GM18508 (cell line): ENCODE measurements at regions not wholly inside any gene's neighbourhood (a gene's known extent, or its start where the extent isn't known, plus 50 kb on each side); places are given as distances from the start of the nearest gene placed in this dataset.

Experiments
- ATAC-seq: cut with Tn5 transposase; IDR thresholded peaks from one replicate; pipeline ENCODE4 v1.9.1; 2021; ENCODE audit warnings: moderate number of reproducible peaks; ENCODE audit not compliant: insufficient read depth, unreplicated experiment

DNA sequence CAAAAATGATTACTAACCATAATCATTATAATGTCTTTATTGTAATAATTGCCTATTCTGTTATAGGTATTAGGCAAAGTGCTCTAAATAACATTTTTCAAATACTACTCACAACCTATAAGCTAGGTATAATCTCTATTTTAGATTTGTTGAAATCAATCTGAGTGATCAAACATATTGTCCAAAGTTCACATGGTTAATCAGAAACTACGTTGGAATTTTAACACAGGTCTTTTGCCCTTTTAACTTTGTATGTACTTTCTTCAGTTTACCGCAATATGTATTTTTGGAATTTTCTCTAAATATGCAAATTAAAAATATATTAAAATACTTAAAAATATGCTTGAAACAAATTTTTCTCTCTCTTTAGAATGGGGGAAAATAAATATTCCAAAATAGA is 1563.2 kb downstream of the KCNT2 start:
- ATAC-seq, result no peak

DNA sequence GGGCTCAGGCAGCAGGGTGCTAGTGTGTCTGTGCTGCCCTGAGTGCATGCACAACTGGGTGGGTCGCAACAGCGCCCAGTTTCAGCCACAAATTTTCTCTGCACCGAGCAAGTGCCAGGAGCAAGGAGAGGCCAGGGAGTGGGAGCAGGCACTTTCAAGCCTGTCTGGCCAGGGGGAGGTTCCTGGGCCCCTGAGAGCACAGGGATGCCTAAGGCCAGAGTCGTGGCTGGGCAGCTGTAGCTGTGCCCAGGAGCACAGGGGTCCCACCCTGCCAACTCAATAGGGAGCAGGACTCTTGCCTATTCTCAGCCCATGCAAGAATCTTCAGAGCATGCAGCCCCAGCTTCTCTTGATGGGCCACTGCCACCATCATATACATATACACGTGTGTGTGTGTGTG is 1577.4 kb downstream of the KCNT2 start:
- ATAC-seq, result no peak

DNA sequence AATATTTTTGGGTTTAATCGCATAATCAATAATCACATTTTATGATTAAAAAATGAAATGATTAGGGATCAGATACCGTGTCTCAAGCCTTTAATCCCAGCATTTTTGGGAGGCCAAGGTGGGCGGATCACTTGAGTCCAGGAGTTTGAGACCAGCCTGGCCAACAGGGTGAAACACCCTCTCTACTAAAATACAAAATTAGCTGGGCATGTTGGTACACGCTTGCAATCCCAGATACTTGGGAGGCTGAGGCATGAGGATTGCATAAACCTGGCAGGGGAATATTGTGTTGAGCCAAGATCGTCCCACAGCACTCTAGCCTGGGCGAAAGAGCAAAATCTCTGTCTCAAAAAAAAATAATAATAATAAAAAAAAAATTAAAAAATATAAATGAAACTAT is 1581.4 kb downstream of the KCNT2 start:
- ATAC-seq, result no peak

DNA sequence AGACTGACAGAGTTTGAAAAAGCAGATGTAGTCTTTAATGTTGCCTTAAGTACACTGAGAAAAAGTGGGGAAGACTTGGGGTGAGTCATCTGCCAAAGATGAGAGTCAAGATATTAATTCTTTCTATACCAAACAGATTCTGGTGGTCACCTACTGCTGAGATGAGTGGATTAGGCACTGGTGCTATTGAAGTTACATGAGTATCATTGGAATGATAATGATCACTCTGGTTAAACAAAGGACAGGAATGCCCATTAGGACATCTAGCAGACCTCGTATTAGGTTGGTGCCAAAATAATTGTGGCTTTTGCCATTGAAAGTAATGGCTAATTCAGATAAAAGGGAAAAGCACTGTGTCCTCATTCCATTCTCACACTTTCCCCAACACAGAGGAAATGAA is 1588.9 kb downstream of the KCNT2 start:
- no peak for ATAC-seq

DNA sequence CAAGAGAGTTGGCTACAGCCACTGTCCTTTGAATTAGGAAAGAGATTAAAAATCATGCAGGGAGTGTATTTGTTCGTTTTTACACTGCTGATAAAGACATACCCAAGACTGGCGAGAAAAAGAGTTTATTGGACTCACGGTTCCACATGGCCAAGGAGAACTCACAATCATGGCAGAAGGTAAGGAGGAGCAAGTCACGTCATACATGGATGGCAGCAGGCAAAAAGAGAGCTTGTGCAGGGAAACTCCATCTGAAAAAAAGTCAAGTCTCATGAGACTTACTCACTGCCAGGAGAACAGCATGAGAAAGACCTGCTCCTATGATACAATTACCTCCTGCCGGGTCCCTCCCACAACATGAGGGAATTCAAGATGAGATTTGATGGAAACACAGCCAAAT is 1595.2 kb downstream of the KCNT2 start:
- ATAC-seq, result no peak

DNA sequence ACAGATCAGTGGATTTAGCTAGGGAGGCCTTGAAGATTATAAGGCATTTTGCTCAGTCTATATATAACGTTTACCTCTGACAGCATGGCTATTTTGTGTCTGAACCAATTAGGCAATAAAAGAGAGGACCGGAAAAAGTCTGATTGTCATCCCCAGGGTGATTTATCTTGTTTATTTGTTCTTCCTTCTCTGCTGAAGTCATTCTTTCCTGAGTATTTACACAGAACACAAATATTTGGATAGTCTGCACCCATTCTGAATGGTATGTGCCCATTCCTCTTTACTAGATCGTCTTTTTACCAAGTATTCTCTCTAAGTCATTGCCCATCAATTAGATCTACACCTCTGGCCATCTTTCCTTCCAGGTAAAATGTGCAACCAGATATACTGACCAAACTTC is 1602.9 kb downstream of the KCNT2 start:
- ATAC-seq, result no peak

DNA sequence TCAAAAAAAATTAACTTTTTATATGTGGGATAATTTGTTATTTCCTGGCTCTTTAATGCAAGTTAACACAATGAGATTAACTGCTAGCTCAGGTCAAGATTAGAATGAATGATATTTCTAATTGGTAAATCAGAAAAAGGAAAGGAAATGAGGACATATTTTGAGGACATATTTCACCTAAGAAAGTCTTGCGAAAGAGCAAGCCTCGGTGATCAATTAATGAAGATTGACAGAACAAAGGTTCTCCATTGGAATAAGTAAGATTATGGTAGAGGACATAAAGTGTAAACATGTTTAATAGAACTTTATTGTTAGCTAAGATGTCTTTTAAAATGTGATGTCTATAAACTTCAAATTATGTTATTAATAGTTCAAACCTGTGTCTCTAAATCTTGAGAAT is 1617.8 kb downstream of the KCNT2 start:
- no peak for ATAC-seq

DNA sequence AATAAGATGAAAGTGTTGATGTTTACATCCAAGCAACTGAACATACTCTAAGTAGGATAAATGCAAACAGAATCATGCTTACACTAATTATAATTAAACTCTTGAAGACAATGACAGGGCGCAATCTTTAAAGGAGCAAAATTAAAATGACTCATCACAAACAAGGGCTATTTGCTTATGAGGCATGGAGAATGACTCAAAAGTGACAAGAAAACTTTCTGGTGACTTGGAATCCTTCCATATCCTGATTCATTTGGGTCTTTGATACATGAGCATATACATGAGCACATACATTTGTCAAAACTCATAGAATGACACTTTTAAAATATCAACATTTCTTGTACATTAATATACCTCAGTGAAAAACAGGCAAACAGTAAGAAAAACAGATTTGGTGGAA is 1632.3 kb downstream of the KCNT2 start:
- no peak for ATAC-seq

DNA sequence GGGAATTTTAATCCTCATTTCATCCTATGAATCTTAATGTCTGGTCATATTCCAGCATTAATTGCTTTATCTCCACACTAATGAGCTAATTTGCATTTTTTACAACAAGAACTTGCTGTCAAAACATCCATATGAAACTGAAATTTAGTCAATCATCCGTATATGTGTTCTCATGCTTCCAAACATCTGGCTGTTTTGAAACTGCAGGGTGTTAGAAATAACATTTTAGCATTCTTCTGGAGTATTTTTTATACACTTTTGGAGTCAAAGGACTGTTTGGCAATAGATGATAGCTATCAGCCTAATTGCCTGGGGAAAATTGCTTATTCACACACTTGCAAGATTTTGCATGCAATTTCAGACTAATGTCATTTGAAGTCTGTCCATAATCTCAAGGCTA is 1639.3 kb downstream of the KCNT2 start:
- ATAC-seq, result no peak

DNA sequence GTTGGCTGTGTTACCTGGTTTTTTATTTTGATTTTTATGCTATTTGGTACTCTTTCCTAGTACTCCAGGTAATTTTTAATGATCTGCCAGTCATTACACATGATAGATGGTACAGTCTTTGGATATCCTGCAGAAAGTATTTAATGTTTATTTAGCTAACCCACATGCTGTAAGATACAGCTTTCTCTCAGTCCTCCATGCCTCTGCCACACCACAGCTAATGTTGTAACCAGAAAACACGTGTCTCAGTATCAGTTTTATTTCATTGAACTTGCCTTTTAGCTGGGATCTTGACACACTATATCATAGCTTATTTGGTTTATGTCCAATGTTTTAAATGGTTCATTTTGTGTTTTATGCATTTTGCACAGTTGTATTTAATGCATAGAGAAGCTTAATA is 1648.4 kb downstream of the KCNT2 start:
- no peak for ATAC-seq

DNA sequence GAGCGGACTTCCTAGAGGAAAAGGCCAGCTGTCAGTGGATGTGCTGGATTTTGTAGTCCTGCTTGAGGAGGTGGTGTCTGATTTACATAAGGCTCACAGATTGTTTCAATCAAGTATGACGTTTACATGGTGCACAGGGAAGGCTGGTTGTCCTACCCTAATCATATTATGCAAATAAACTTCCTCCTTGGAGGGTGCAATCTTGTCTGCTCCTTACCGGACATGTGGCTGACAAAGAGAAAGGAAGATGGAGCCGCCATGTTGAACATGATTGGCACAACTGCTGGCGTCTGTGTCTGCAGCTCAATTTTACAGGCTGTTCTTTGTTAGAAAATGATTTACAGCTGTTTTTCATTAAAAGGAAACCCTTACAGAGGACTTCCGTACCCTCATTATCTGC is 1656.1 kb downstream of the KCNT2 start:
- no peak for ATAC-seq

DNA sequence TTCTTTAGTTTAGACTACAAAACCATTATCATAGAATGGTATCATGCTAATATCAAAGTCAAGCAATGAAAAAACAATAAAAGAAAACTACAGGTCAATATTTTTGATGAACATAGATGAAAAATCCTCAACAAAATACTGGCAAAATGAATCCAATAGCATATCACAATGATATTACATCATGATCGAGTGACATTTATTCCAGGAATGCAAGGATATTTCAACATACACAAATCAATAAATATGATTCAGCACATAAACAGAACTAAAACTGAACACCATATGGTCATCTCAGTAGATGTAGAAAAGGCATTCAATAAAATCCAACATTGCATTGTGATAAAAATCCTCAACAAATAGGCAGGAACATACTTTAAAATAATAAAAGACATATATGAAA is 1657.7 kb downstream of the KCNT2 start:
- no peak for ATAC-seq

DNA sequence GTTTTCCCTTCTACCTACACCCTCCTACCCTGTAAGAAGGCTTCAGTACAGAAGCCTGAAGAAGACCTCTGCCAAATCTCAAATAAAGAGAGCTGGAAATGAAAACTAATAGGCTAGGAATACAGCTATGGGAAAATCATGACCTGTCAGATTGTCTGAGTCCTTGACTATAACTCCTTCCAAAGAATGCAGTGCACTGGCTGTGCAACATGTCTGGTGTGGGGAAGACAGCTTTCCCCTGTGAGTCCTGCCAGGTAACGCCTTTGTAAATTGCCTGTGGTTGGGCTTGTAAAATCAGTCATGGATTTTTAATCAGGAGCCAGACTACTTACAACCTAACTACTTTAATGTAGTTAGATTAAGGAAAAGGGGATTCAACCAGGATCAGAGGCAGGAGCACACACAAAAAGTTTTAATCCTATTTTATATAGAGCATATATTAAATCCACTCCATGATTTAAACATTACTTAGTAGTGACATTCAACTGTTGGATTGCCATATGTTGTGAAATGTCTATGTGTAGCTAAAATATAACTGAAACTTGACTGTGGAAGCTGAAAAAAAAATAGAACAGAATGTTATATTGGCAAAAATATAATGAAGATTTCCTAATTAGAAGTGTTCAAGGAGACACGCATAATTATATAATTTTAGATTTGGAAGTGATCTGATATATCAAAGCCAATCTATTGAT is 1667.8 kb downstream of the KCNT2 start:
- ATAC-seq, result no peak

DNA sequence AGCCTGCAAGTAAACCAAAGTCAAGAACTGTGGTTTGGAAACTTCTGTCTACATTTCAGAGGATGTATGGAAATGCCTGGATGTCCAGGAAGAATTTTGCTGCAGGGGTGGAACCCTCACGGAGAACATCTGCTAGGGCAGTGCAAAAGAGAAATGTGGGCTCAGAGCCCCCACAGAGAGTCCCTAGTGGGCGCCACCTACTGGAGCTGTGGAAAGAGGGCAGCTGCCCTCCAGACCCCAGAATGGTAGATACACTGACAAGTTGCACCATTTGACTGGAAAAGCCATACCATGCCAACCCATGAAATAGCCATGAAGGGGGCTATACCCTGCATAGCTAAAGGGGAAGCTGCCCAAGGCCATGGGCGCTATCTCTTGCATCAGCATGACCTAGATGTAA is 1672.4 kb downstream of the KCNT2 start:
- ATAC-seq, result no peak

DNA sequence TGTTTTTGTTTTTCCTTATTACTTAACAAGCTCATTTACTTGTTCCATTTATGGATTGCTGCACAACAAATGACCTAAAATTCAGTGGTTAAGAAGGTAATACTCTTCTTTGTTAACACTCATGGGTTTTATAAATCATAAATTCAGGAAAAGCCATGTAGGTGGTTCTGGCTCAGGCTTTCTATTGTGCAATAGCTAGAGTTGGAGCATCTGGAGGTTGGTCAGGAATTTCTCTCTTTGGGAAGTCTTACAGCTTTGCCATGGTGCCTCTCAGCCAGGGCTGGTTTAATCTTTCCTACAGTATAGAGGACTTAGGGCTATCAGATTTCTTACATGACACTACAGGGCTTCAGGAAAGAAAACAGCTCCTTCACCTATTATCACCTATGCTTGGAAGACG is 1677.1 kb downstream of the KCNT2 start:
- no peak for ATAC-seq

DNA sequence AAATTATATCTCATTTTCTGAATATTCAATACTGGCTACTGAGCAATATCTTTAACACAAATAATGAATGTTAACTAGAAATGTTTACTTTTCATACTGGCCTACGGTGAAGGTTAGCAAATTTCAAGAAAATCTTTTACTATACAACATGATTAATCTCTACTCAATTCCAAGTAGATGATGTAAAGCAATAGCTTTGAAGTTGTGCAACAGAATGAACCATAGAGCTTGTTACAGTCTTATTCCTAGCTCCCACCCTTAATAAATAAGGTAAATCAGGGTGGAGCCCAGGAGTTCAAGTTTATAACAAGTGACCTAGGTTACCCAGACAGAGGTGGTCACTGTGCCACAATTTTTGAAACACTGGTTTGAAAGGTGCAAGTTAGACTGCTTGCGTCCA is 1678.1 kb downstream of the KCNT2 start:
- ATAC-seq, result no peak

DNA sequence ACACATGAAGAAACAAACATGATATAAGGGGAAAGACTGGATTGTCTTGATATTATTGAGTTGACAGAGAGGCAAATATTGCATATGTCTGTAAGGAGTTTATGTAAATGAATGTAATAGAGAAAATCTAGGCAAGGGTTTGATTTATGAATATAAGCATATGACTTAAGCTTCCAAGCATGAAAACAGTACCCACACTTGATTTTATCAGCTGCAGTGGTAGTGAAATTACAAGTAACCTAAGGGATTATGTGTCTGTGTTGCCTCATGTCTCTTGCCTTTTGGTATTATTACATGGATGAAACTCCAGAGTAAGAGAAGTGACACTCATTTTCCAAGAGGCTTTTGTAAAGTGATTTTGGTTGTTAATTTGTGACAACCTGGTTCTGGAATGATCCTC is 1678.9 kb downstream of the KCNT2 start:
- no peak for ATAC-seq

DNA sequence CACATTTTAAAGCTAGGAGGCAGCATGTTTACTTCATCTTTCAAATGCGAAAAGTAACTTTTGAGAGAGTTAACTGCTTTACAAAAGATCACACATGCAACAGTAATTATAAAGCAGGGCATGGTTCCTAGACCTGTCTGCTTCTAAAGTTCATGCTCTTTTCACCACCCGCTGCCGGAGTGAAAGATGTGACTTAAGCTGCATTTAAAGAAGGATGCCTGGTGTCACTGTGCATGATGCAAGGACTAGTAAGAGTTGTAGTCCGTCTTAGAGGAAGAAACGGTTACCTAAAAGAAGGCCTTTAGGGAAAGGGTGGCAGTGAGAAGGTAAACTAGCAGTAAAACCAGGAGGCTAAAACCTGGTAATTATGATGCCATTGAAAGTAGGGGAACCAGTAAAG is 1689.1 kb downstream of the KCNT2 start:
- no peak for ATAC-seq

DNA sequence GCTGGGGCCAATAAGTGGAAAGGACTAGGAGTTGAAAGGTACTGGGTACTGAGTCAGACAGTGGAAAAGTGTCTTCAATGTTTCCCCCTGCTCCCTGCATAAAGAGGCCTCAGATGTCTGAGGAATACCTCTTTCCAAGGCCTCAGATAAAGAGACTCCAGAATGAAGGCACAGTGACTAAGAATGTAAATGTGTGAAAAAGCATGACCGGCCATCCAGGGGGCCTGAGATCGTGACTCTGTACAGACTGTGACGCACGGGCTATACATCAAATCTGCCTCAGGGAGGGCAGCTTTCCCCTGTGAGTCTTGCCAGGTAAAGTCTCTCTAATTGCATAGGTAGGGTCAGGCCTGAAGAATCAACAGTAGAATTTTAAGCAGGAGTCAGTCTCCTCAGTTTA is 1690.5 kb downstream of the KCNT2 start:
- no peak for ATAC-seq

DNA sequence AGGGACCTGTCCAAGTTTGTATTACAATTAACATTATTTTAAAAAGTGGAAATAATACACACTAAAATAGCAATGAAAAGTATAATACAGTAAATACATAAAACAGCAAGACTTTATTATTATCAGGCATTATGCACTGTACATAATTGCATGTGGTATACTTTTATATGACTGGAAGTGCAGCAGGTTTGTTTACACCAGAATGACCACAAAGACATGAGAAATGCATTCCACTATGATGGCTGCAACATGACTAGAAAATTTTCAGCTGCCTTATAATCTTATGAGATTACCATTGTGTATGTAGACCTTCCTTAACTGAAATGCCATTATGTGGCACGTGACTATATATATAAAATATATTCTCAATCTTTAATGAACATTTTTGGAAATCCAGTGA is 1699.6 kb downstream of the KCNT2 start:
- no peak for ATAC-seq

DNA sequence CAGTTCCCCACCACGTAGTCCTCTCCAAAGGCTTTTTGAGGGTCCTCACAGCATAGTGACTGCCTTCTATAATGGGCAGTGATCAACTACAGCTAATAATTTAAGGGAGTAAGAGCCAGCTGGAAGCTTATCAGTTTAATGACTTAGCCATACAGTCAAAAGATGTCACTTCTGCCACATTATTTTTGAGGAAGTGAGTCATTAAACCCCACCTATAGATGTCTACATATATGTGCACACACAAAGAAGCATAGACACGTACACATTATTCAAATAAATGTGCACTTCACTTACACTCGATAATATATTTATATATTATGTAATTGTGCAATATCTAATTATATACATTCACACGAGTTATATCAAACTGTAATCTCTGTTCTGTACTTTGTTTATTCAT is 1704.7 kb downstream of the KCNT2 start:
- ATAC-seq, result no peak

DNA sequence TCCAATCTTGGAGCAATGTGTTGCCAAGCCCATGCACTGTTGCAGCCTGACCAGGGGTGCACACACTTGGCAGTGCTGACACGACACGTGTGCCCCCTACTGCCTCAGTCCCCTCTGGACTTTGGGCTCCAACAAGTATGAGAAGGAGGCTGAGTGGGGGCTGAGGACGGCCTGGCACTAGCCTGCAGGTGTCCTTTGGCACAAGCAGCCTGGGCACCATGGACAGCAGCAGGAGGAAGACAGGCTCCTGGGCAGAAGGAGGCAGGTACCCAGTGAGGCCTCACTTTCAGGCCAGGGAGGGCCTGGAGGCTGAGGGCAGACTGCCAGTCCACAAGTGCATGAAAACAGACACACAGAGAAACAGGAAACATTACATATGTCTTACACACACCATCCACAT is 1702.9 kb upstream of the B3GALT2 start:
- ATAC-seq, result no peak

DNA sequence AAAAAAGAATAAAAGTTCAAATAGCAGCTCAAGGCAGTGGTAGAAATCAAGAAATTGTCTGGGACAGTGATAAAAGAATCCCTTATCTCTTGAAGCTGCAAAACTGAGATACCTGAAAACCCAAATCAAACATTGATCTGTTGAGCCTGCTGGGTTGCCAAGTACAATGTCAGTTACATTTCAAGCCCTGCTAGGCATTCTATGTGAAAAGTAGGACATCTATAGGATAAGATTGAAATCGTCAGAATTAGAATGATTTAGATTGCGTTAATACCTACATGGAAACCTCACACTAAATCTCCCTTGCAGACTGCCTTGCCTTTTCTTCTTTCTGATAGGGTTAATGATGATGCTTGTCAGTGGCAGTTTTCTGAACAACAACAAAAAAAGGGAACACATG is 1684.4 kb upstream of the B3GALT2 start:
- ATAC-seq, result no peak
